Peyer's patch (tissue), 4 donors: ENCODE measurements at regions not wholly inside any gene's neighbourhood (a gene's known extent, or its start where the extent isn't known, plus 50 kb on each side); places are given as distances from the start of the nearest gene placed in this dataset.

Experiments used
- POLR2A ChIP-seq, 2 donors: fragments of 450-650 bp; IDR thresholded peaks; one replicate each; pipeline ENCODE4 v1.5.1; 2017; ENCODE audit warnings: antibody characterized with exemption in 2 of 2, mild to moderate bottlenecking in 2 of 2, moderate library complexity in 2 of 2
- TF ChIP-seq, protein P1 (sequence below), 6 experiments: fragments of 450-650 bp in 4 of 6; fragments of 200-600 bp in 2 of 6; sonication (generic) in 1 of 6; IDR thresholded peaks; one replicate each; pipeline ENCODE4 v1.5.1; 2017 to 2019; ENCODE audit warnings: antibody characterized with exemption in 6 of 6, mild to moderate bottlenecking in 3 of 6, moderate library complexity in 1 of 6

DNA sequence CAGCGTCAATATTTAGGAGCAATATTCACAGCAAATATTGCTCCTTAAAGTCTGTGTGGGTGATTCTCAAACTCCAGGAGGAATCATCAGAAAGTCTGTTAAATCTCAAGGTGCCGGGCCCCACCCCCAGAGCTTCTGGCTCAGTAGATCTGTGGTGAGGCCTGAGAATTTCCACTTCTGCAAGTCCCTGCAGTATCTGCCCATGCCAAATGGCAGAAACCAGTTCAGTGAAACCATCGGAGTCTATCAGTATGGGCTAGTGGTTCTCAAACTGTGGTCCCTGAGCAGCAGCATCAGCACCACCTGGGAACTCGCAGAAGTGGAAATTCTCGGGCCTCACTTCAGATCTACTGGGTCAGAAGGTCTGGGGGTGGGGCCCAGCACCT is 202.9 kb downstream of the SLC4A3 start:
- no peak for TF ChIP-seq POLR2A (IDR thresholded peaks at IDR 0.05)
- TF ChIP-seq, protein P1, sequence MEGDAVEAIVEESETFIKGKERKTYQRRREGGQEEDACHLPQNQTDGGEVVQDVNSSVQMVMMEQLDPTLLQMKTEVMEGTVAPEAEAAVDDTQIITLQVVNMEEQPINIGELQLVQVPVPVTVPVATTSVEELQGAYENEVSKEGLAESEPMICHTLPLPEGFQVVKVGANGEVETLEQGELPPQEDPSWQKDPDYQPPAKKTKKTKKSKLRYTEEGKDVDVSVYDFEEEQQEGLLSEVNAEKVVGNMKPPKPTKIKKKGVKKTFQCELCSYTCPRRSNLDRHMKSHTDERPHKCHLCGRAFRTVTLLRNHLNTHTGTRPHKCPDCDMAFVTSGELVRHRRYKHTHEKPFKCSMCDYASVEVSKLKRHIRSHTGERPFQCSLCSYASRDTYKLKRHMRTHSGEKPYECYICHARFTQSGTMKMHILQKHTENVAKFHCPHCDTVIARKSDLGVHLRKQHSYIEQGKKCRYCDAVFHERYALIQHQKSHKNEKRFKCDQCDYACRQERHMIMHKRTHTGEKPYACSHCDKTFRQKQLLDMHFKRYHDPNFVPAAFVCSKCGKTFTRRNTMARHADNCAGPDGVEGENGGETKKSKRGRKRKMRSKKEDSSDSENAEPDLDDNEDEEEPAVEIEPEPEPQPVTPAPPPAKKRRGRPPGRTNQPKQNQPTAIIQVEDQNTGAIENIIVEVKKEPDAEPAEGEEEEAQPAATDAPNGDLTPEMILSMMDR (IDR thresholded peaks at IDR 0.05), result no peak
